Activated T-helper 1 cell treated with anti-CD3 and anti-CD28 coated beads, Interleukin-2, amount 50 U/mL, for 16 hours (primary cell): ENCODE measurements at regions not wholly inside any gene's neighbourhood (a gene's known extent, or its start where the extent isn't known, plus 50 kb on each side); places are given as distances from the start of the nearest gene placed in this dataset.

ENCODE experiments used
- DNase-seq, 2 donors: peaks; one replicate each; pipeline ENCODE4 v3.0.0-alpha.2; 2020; ENCODE audit warnings: low read depth in 1 of 2, low spot score in 1 of 2

DNA sequence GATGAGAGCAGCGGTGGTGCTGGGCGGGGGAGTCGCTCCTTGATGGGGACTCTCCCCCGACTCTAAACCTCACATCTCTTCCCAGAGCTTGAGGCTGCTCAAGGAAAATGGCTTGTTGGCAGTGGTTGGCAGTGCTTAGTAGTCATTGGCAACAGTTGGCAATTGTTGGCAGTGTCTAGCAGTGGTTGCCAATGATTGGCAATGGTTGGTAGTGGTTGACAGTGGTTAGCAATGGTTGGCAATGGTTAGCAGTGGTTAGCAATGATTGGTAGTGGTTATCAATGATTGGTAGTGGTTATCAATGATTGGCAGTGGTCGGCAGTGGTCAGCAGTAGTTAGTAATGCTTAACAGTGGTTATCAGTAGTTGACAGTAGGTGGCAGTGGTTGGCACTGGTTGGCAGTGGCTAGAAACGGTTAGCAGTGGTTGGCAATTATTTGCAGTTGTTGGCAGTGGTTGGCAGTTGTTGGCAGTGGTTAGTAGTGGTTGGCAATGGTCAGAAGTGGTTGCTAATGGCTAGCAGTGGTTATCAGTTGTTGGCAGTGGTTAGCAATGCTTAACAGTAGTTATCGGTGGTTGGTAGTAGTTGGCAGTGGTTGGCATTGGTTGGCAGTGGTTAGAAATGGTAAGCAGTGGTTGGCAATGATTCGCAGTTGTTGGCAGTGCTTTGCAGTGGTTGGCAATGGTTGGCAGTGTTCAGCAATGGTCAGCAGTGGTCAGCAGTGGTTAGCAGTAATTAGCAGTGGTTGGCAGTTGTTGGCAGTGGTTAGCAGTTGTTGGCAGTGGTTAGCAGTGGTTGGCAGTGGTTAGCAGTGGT is 85.4 kb upstream of the OTOS start:
- DNase-seq = no peak

DNA sequence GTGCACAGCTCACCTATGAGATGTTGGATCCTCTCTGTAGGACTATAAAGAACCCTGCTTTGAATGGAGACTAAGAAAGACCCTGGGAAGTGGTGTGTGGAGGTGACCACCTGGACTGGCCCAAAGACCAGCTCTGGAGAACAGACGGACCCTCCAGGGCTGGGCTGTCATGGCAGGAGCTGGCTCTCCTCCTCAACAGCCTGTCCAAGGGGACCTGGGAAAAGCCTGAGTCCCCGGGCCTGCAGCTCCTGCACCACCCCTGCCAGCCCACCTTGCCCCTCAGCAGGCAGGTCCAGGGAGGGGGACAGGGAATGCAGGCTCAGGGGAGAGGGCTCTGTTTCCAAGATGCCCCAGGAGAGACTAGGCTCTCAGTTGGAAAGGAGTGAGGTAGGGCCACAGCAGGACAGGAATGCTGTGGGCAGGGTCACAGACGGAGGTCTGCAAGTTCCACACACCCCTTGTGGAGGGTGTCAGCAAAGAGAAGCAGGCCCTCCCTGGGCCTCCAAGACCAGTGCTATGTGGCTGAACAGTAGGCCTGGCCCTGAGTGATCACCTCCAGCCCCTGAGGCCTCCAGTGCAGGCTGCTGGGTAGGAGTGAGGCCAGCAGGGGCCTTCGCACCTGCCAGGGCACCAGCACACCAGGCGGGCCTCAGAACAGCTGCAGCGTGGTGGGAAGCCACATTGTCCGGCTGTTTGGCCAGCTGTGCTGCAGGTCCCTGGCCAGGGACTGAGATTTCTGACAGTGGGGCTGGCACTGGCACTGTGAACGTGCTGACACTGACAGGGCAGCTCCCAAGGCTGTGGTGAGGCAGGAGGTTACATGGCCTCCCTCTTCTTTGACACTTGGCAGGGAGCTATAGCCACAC is 86.4 kb upstream of the OTOS start:
- DNase-seq = no peak

DNA sequence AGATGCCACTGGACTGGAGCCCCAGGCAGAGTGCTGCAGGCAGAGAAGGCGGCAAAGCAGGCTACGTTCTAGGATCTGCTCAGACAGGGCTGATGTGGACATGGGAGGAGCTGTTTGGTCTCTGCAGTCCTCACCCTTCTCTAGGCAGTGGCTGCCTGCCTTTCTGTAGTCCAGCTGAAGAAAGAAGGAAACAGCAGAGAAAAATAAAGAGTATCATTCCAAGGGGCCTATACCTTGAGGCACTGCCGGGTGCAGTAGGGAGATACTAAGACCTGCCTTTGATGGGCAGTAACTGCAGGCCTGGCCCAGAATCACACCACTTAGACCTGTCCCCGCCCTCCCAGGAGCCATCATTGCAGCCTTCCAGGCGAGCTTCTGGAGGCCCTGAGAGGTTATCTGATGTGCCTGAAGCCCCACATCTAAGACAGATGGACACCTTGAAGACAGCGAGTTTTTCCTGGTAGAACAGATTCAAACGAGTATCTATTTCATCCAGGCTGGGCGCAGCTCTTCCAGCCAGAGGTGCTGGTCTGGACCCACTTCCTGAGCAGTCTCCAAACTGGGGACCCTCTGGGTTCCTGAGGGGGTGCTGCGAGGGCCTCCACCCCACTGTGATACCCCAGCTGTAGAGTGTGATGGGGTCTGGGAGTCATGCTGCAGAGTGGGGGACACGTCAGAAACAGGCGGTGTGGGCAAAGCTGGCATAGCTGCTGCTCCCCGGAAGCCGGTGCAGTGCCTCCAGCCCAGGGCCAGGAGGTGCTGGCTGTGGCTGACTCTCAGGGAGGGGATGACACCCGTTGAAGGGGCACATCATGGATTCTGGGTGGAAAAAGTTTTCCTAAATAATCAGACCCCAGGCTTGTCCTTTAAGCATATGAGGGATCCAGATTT is 87.3 kb upstream of the OTOS start:
- no peak for DNase-seq

DNA sequence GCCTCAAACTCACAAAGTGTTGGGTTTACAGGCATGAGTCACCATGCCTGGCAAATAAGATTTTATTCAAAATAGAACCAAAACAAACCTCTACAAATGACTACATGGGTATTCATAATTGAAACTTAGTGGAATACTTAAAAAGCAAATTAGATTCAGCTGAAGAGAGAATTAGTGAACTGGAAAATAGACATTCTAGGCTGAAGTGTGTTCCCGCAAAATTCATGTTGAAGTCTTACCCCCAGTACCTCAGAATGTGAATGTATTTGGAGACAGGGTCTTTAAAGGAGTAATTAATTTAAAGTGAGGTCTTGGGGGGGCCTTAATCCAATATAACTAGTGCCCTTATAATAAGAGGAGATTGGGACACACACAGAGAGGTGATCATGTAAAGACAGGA is 88.5 kb upstream of the OTOS start:
- no peak for DNase-seq

DNA sequence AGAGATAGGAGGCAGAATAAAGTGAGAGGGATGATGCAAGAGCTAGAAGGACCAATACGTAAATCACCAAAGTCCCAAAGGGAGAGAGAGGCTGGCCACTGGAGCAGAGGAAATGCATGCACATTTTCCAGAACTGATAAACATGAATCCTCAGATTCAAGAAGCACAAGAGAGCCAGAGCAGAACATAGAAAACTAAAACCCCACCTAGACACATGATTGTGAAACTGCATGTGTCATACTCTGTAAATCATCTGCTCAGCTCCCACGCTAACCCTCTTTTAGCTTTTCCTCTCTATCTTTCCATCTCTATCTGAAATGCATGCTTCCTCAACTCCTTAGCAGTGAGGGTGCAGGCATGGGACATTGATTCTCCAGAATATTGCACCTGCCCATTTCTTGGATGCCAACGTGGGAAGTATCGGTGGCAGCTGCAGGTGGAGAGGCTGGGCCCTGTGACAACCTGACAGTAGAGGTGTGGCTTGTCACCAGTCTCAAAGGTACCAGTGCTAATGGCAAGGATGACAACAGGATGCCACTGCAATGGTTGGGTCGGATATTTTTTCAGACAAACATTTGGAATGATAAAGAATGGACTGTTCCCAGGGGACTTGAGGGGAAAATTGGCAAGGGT is 89.3 kb upstream of the OTOS start:
- DNase-seq = no peak

DNA sequence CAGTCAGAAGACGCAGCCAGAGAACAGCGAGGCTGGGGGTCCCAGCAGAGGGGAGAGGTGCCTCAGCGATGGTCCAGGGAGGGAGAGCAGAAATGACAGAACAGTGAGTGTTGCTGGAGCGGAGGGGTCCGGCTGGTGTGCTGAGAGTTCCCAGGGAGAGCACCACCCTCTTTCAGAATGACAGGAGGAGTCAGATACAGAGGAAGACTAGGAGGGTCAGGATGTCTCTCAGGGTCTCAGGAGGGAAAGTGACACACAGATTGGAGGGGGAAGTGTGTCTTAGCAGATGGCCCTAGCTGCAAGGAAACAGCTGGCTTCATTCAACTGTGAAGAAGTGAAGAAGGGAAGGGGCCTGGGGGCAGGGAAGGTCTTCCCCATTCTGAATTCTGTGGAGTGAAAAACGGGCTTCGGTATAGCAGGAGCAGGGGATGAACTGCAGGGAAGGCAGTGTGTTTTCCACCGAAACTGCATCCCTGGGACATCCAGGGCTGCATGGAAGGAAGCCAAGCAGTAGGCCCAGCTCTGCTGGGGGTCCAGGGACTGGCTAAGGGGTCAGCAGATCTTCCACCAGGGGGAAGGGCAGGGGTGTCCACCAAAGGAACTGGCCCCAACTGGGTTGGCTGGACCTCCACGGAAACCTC is 90.0 kb upstream of the OTOS start:
- no peak for DNase-seq

DNA sequence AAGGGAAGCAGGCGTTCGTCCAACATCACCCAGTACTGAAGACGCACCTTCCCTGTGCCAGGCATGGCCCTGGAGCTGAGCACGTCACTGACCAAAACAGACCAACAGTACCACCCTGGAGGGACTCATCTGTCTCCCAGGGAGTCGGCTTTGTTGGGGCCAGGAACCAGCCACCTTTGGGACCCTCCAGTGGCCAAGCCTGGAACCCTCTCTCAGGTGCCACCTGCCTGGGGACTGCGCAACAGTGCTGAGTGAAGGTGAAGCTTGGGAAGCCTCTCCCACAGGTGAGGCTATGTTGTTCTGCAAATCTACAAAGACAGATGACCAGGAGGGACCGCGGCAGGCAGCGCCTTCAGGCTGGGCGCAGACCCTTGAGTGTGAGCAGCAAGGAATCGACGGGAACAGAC is 91.4 kb upstream of the OTOS start:
- DNase-seq = no peak

DNA sequence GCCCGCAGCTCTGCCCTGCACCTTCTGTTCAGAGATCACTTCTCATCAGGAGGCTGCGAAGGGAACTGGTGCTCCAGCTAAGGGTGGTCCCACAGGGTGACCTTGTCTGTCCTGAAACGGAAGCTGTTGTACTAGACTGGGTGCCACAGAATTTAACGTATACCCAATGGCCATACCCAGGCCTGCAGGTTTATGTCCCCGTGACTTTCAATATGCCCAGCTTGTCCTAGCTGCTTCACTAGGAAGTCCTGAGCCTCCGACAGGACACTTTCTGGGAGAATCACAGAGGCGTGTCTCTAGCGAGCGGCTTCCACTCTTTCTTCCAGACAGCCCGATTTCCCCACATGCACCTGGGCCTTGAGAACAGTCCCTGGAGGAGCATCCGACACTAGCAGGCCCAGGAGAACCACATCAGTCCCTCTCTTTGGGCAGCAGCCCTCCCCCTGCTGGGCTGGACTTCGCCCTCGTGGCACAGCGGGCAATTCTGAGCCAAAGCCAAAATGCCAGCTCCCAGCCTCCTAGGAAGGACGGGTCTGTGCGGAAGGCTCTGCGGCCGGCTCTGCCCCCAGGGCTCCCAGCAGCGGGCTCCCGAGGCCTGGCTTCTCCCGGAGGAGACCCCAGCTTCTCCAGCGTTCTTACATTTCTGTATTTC is 91.9 kb upstream of the OTOS start:
- no peak for DNase-seq

DNA sequence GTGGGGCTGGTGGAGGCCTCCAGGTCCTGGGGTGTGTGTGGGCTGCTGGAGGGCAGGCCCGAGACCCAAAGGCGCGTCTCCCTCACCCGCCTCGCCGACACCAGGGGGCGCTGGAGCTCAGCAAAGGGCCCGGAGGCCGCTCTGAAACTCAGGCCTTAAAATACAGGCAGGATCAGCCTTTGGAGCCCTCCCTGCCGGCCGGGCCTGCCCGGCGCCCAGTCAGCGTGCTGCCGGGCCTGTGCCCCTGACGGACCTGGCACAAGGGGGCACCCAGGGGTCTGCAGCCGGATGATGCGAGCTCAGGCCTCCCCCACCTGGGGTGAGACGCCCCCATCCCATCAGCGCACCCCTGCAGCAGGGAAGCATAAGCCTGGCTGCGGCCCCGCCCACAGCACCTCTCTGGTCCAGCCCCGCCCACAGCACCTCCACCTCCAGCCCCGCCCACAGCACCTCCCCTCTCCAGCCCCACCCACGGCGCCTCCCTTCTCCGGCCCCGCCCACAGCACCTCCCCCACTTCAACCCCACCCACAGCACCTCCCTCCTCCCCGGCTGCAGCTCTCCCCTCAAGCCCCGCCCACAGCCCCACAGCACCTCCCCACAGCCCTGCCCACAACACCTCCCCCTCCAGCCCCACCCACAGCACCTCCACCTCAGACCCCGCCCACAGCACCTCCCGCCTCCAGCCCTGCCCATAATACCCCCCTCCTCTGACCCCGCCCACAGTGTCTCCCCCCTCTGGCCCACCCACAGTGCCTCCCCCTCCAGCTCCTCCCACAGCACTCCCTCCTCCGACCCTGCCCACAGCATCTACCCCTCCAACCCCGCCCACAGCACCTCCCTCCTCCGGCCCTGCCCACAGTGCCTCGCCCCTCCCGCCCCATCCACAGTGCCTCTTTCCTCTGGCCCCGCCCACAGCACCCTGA is 92.8 kb upstream of the OTOS start:
- DNase-seq = peak; percentile 47 to 56

DNA sequence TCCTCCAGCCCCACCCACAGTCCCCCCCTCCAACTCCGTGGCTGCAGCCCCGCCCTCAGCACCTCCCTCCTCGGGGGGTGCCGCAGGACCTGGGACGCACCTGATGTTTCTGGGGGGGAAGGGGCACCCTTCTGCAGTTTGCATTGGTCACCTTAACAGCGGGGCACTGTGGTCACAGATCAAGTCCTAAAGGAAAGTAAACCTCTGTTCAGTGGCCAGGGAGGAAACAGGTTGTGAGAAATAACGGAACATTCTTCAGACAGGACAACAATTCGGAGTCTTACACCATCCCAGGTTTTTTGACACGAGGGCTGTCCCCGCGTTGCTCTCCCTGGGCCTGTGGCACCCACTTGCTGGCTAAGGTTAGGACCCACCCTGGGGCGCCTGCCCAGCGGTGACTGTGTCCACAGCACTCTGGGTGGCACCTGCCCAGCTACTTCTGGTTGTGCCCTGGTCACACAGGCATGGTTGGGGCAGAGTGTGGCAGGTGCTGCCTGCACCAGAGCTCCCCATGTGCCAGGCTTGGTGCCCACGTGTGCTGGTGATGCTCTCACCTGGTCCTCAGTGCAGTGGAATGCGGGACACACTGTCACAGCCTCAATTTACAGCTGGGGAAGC is 93.5 kb upstream of the OTOS start:
- no peak for DNase-seq

DNA sequence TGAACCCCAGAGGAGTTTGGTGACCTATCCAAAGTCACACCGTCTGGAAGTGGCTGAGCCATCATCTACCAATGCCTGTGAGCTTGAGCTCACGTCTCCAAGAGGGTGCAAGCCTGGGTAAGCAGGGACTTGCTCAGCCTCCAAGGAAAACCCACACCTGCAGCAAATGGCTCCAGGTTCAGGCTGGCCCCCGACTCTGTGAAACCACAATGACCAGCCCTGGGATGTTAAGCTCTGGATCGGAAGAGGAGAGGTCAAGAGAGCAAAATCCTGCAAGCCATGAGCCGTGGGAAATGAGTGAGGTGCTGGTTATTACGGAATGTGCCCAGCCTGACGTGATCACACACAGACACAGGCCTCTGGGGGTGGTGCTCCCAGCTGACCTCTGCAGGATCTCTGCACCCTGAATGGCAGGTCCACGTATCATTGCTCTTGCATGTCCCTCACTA is 94.1 kb upstream of the OTOS start:
- no peak for DNase-seq

DNA sequence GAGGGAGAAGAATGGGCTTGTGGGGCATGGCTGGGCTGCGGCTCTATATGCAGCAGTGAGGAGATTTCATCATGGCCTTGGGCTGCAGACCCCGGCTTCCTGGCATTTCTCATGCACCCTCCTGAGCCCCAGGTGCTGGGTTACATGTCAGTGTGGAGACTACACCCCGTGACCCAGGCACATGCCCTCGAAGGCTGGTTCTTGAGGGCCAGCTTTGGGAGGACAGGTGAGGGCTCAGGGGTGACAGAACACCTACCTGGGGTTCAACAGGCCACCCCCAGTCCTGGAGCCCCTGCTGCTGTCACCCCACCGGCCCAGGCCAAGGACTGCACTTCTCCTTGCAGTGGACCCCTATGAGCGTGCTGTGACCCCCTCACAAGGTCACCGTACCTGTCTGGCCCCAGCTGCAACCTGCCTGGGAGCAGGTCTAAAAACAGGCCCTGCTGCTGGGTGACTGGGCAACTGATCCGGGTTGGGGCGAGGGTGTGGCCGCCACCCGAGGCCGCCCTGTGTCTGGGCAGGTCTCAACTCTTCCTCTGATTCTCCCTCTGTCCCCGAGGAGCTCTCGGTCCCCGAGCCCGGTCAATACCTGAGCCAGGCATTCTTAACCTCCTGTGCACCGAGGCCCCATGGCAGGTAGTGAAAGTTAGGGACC is 94.8 kb upstream of the OTOS start:
- DNase-seq = no peak

DNA sequence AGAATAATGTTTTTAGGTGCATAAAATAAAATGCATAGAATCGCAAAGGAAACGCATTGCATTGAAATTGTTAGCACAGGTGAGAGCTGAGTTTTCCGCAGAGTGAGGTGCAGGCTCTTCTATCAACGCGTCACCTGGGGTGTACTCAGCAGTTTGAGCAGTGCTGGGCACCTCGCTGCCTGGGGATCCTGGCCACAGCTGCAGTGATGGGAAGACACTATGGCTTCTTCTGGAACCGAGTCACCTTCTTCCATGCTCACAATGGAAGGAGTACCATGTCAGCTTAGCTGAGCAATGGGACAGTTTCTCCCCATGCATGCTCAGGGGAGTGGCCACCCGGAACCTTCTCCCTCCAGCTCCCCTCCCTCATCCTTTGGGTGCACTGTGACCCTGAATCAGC is 95.4 kb upstream of the OTOS start:
- no peak for DNase-seq

DNA sequence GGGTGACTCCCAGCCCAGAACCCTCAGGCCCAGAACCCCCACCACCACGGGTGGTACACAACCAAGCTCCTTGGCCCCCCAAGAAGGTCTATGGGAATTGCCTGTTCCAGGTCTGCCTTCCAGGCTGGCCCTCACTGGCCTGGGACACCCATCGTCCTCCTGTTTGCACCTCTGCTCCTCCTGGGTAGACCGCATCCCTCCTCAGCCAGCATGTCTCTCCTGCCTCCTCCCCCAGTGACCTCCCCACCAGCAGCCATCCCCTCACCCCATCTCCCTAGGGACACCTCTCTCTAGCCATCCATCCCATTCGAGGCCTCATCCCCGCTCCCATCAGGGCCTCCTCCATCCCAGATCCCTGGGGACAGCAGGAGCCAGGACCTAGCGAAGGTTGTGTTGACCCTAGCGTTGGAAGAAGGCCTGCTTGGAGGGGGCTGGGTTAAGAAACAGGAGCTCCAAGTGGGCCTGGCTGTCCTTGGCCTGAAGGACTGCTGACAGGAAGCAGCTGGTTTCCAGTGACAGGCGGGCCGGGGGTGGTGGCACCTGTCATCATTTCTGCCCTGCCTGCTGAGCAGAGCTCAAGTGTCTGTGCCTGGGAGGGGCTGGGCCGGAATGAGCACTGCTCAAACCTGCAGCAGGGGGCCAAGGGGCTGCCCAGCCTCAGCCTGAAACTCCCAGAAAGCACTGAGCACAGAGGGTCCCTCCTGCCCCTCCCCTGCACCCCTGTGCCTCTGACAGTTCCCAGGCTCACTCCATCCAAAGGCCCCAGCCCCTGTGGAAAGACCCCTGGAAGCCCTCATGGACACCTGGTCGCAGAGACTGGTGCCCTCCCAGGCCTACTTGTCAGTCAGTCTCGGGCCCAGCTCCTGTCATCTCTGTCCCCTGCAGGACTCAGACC is 96.0 kb upstream of the OTOS start:
- DNase-seq = no peak

DNA sequence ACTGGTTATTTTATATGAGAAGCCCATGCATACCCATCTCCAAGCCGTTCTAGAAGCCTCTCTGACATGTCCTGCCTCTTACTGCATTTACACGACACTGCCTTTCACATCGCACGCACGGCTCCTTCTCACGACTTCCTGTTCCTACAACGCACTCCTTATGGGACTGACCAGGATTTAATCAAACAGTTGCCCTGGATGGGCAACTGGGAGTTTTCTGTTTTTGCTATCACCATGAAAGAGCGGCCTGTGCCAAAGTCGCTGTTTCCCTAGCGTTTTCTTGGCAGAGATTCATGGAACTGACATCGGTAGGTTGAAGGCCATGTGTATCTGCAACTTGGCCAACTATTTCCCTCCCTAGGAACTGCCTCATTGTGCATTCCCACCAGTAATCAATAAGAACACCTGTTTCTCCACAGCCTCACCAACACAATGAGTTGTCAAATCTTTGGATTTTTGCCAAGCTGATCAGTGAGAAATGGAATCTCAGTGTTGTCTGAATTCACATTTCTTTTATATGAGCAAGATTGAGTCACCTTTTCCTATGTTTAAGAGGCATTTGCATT is 97.2 kb upstream of the OTOS start:
- DNase-seq = no peak

DNA sequence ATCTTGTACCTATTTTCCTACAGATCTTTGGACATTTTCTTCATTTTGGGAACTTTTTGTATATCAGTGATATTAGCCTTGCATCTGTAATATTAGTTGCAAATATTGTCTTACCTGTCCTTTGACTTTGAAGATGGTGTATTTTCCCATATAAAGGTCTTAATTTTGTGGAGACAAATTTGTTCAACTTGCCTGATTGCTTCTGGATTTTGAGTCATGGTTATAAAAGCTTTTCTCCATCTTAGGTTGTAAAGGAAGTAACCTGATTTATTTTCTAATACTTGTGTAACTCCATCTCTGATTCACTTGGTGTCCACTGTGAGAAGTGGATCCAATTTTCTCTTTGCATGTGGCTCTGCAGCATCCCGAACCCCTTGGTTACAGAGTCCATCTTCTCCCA is 97.7 kb upstream of the OTOS start:
- no peak for DNase-seq

DNA sequence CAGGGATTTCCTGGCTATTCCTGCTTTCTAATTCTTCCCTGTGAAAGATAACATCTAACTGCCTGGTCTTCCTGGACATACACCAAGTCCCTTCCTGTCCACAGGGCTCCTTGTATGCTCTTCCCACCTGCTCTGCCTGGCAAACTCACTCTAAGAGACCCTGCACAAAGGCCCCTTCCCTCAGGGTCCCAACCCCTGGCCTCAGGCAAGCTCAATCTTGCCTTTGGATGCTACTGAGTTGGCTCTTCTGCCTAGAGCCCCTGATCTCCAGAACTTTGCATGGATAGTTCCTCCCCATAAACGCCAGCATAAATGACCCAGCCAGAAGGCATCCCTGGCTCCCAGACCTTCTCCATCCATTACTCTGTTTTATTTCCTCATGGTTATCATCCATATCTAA is 98.3 kb upstream of the OTOS start:
- no peak for DNase-seq
